Loucy (cell line): ENCODE measurements at regions not wholly inside any gene's neighbourhood (a gene's known extent, or its start where the extent isn't known, plus 50 kb on each side); places are given as distances from the start of the nearest gene placed in this dataset.

Source experiments
- CTCF ChIP-seq: fragments of 200-600 bp; sonication (generic); conservative IDR thresholded peaks from 2 replicates; pipeline ENCODE4 v1.5.1; 2014; ENCODE audit warnings: mild to moderate bottlenecking, antibody characterized with exemption, low read length
- EZH2phosphoT487 ChIP-seq: fragments of 200-600 bp; IDR thresholded peaks from 2 replicates; pipeline ENCODE4 v1.6.1; 2018; ENCODE audit warnings: antibody characterized with exemption, mild to moderate bottlenecking, moderate library complexity, borderline replicate concordance

- TF ChIP-seq CTCF, result no peak
- TF ChIP-seq EZH2phosphoT487, result no peak
Measured at GRCh38 chr4:81988178-81988577, 385.6 kb downstream of the HNRNPD start.
